ENCODE measurements at regions not wholly inside any gene's neighbourhood (a gene's known extent, or its start where the extent isn't known, plus 50 kb on each side); places are given as distances from the start of the nearest gene placed in this dataset.

- no peak for DNase-seq
These were observed 727.6 kb upstream of the ARGLU1 start for GRCh38 chr13:107295416-107296140.

- DNase-seq = no peak
These were observed 726.0 kb upstream of the ARGLU1 start for GRCh38 chr13:107293924-107294323.

GRCh38 chr13:107291875-107292274 is 723.9 kb upstream of the ARGLU1 start:
- DNase-seq = no peak

GRCh38 chr13:107289540-107289939 is 721.6 kb upstream of the ARGLU1 start:
- no peak for DNase-seq

- DNase-seq = no peak
These were observed 716.2 kb upstream of the ARGLU1 start for GRCh38 chr13:107284173-107284572.

- no peak for DNase-seq
These were observed 710.0 kb upstream of the ARGLU1 start for GRCh38 chr13:107277911-107278310.

- DNase-seq = no peak
These were observed 709.0 kb upstream of the ARGLU1 start for GRCh38 chr13:107276936-107277335.

- DNase-seq = no peak
These were observed 708.1 kb upstream of the ARGLU1 start for GRCh38 chr13:107275945-107276614.

- DNase-seq = no peak
These were observed 707.4 kb upstream of the ARGLU1 start for GRCh38 chr13:107275312-107275711.

GRCh38 chr13:107271227-107271626 is 703.3 kb upstream of the ARGLU1 start:
- no peak for DNase-seq

GRCh38 chr13:107266657-107267056 is 698.7 kb upstream of the ARGLU1 start:
- DNase-seq = no peak

GRCh38 chr13:107258599-107259187 is 690.8 kb upstream of the ARGLU1 start:
- DNase-seq = no peak

- no peak for DNase-seq
These were observed 686.5 kb upstream of the ARGLU1 start for GRCh38 chr13:107254392-107254791.

GRCh38 chr13:107252428-107252827 is 684.5 kb upstream of the ARGLU1 start:
- DNase-seq = no peak

- DNase-seq = no peak
These were observed 684.1 kb upstream of the ARGLU1 start for GRCh38 chr13:107252021-107252420.

- no peak for DNase-seq
These were observed 683.4 kb upstream of the ARGLU1 start for GRCh38 chr13:107251341-107251740.

- no peak for DNase-seq
These were observed 682.7 kb upstream of the ARGLU1 start for GRCh38 chr13:107250628-107251027.

GRCh38 chr13:107244241-107244640 is 676.3 kb upstream of the ARGLU1 start:
- DNase-seq = no peak

GRCh38 chr13:107242138-107242537 is 674.2 kb upstream of the ARGLU1 start:
- no peak for DNase-seq

GRCh38 chr13:107241381-107241780 is 673.4 kb upstream of the ARGLU1 start:
- no peak for DNase-seq

- no peak for DNase-seq
These were observed 671.3 kb upstream of the ARGLU1 start for GRCh38 chr13:107239213-107239612.

GRCh38 chr13:107238262-107238981 is 670.5 kb upstream of the ARGLU1 start:
- no peak for DNase-seq

GRCh38 chr13:107234319-107235073 is 666.6 kb upstream of the ARGLU1 start:
- DNase-seq = no peak
